Gastroesophageal sphincter (tissue), 4 donors: ENCODE measurements at regions not wholly inside any gene's neighbourhood (a gene's known extent, or its start where the extent isn't known, plus 50 kb on each side); places are given as distances from the start of the nearest gene placed in this dataset.

Experiments
- ATAC-seq: fragments of 150-250 bp; one replicate; pipeline ENCODE4 v1.9.1; 2016; ENCODE audit warnings: mild to moderate bottlenecking, moderate library complexity
- H3K27ac ChIP-seq, 4 donors: fragments of 200-600 bp; sonication (generic) in 3 of 4; 1 replicate in 3 of 4; 2 replicates in 1 of 4; pipeline ENCODE4 v1.5.1; 2016 to 2019
- H3K27me3 ChIP-seq: fragments of 200-600 bp; sonication (generic); one replicate; pipeline ENCODE4 v1.5.1; 2019
- H3K36me3 ChIP-seq, 2 donors: fragments of 200-600 bp; sonication (generic); one replicate each; pipeline ENCODE4 v1.5.1; 2019; ENCODE audit warnings: control low read depth in 1 of 2
- H3K4me1 ChIP-seq, 3 donors: fragments of 200-600 bp; sonication (generic); 1 replicate in 2 of 3; 2 replicates in 1 of 3; pipeline ENCODE4 v1.5.1; 2016 to 2019; ENCODE audit warnings: control low read depth in 2 of 3
- H3K4me3 ChIP-seq, 2 donors: fragments of 200-600 bp; sonication (generic); one replicate each; pipeline ENCODE4 v1.5.1; 2019; ENCODE audit warnings: mild to moderate bottlenecking in 1 of 2, moderate library complexity in 1 of 2
- H3K9me3 ChIP-seq, 3 donors: fragments of 200-600 bp; sonication (generic); one replicate each; pipeline ENCODE4 v1.5.1; 2017 to 2019; ENCODE audit warnings: control low read depth in 2 of 3
- EP300 ChIP-seq: sonication (generic); formaldehyde crosslinking; IDR thresholded peaks from one replicate; pipeline ENCODE4 v1.6.1; 2017; ENCODE audit warnings: antibody characterized with exemption, mild to moderate bottlenecking
- POLR2A ChIP-seq, 2 donors: fragments of 450-650 bp; IDR thresholded peaks; one replicate each; pipeline ENCODE4 v1.6.1; 2017; ENCODE audit warnings: antibody characterized with exemption in 2 of 2, mild to moderate bottlenecking in 2 of 2, moderate library complexity in 1 of 2
- POLR2AphosphoS5 ChIP-seq: sonication (generic); formaldehyde crosslinking; IDR thresholded peaks from one replicate; pipeline ENCODE4 v1.6.1; 2017; ENCODE audit warnings: antibody characterized with exemption
- WGBS, 2 donors: methylation state at CpG; one replicate each; pipeline ENCODE4 v1.1.5; 2018; ENCODE audit warnings: low coverage in 1 of 2; 5-methylcytosine and 5-hydroxymethylcytosine counted together
- TF ChIP-seq, protein P1 (sequence below), 4 experiments: fragments of 200-600 bp in 2 of 4; fragments of 450-650 bp in 2 of 4; sonication (generic) in 1 of 4; IDR thresholded peaks; one replicate each; pipeline ENCODE4 v1.5.1; 2017 to 2019; ENCODE audit warnings: antibody characterized with exemption in 4 of 4, mild to moderate bottlenecking in 2 of 4, moderate library complexity in 2 of 4

DNA sequence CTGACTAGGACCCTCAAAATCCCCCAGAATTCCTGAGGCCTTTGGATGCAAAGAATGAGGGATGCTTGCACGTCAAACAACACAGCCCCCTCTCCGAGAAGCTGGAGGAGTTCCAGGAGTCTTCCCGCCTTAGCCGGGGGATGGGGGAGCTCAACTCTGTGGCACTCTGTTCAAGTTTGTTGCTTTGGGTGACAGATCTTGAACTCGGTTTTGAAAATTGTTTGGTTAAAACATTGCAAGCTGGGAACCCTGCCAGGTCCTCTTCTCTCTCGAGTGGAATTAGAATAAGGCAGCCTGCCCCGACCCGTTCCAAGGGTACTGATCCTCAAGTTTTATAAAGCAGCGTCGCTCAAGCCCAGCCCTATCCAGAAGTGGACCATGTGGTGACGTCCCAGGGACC is 244.1 kb downstream of the LOXHD1 start:
- no peaks in the 10 kb centered on the region for H3K9me3 ChIP-seq
- 20% methylated on average over 1 of the region's 11 CpGs; no CpG with 5 or more reads in 1 of the 2 donors for WGBS, 2 donors
- H3K36me3 ChIP-seq = no peaks in the 10 kb centered on the region
- ATAC-seq = no peak
- TF ChIP-seq, protein P1, sequence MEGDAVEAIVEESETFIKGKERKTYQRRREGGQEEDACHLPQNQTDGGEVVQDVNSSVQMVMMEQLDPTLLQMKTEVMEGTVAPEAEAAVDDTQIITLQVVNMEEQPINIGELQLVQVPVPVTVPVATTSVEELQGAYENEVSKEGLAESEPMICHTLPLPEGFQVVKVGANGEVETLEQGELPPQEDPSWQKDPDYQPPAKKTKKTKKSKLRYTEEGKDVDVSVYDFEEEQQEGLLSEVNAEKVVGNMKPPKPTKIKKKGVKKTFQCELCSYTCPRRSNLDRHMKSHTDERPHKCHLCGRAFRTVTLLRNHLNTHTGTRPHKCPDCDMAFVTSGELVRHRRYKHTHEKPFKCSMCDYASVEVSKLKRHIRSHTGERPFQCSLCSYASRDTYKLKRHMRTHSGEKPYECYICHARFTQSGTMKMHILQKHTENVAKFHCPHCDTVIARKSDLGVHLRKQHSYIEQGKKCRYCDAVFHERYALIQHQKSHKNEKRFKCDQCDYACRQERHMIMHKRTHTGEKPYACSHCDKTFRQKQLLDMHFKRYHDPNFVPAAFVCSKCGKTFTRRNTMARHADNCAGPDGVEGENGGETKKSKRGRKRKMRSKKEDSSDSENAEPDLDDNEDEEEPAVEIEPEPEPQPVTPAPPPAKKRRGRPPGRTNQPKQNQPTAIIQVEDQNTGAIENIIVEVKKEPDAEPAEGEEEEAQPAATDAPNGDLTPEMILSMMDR (IDR thresholded peaks at IDR 0.05) = no peak
- no peak for TF ChIP-seq POLR2AphosphoS5
- no peak for TF ChIP-seq EP300
- no peak for TF ChIP-seq POLR2A (IDR thresholded peaks at IDR 0.05)
- H3K27ac ChIP-seq = peak overlapping the region; percentile 77 to 86 (median 84)
- H3K4me1 ChIP-seq = peaks cover 4 to 87% (median 13%) of the 10 kb centered on the region in 3 donors
- H3K27me3 ChIP-seq = no peaks in the 10 kb centered on the region
- H3K4me3 ChIP-seq = no peak overlapping the region

DNA sequence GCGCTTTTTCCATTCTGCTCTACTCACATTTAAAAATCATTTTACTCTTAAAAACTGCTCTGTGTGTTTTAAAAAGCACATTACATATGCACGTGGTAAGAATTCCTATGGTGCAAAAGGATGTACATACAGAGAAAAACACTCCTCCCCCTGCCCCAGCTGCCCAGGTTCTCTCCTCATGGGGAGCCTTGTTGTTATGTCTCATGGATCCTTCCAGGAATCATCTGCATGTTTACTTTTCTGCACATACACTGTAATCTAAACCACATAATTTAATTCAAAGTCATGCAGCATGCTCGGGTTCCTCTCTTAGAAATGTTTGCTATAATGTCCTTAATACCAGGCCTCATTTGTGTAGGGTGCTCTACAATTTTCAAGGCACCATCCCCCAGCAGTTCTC is 243.3 kb downstream of the LOXHD1 start:
- WGBS, 2 donors = 50 to 68% methylated on average over 3 of the region's 3 CpGs

DNA sequence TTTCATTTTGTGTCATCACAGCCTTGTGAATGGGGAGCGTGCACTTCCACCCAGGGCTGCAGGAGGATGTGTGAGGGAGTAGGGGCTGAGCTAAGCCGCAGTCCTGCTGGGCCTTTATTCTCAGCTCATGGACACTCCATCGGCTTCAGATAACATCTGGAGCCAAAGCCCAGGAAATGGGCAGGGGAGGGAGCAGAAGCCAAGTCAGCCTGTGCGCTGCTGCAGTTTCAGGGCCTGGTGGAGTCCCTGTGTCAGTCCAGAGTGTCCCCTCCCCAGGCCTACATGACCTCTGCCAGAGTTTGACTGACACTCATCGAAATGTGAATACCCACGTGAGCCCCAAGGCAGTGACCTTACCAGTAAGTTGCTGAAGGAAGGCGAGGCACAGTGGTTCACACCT is 242.2 kb downstream of the LOXHD1 start:
- no peak overlapping the region for H3K4me3 ChIP-seq
- no peaks in the 10 kb centered on the region for H3K27me3 ChIP-seq
- H3K27ac ChIP-seq = no peak overlapping the region
- no peak for TF ChIP-seq POLR2AphosphoS5
- no peak for TF ChIP-seq POLR2A (IDR thresholded peaks at IDR 0.05)
- no peak for TF ChIP-seq EP300
- TF ChIP-seq, protein P1 (IDR thresholded peaks at IDR 0.05) = no peak
- H3K36me3 ChIP-seq = no peaks in the 10 kb centered on the region
- 89% methylated on average over 3 of the region's 7 CpGs; no CpG with 5 or more reads in 1 of the 2 donors for WGBS, 2 donors
- no peaks in the 10 kb centered on the region for H3K9me3 ChIP-seq
- peaks cover 4 to 93% (median 13%) of the 10 kb centered on the region in 3 donors for H3K4me1 ChIP-seq
- ATAC-seq = no peak

More for the DNA sequence above, 243.3 kb downstream of the LOXHD1 start:
- no peak for ATAC-seq
- Histone ChIP-seq H3K27me3 (no peaks in the 10 kb centered on the region), H3K9me3 (no peaks in the 10 kb centered on the region), H3K4me3 (no peak overlapping the region), H3K4me1 (peaks cover 4 to 88% (median 13%) of the 10 kb centered on the region in 3 donors), H3K36me3 (no peaks in the 10 kb centered on the region), H3K27ac (peak overlapping the region in 3 of 4 donors; percentile 77 to 85 (median 83))
- TF ChIP-seq POLR2AphosphoS5 = no peak
- TF ChIP-seq, protein P1 (IDR thresholded peaks at IDR 0.05) = no peak
- TF ChIP-seq POLR2A (IDR thresholded peaks at IDR 0.05) = no peak
- TF ChIP-seq EP300 = no peak

DNA sequence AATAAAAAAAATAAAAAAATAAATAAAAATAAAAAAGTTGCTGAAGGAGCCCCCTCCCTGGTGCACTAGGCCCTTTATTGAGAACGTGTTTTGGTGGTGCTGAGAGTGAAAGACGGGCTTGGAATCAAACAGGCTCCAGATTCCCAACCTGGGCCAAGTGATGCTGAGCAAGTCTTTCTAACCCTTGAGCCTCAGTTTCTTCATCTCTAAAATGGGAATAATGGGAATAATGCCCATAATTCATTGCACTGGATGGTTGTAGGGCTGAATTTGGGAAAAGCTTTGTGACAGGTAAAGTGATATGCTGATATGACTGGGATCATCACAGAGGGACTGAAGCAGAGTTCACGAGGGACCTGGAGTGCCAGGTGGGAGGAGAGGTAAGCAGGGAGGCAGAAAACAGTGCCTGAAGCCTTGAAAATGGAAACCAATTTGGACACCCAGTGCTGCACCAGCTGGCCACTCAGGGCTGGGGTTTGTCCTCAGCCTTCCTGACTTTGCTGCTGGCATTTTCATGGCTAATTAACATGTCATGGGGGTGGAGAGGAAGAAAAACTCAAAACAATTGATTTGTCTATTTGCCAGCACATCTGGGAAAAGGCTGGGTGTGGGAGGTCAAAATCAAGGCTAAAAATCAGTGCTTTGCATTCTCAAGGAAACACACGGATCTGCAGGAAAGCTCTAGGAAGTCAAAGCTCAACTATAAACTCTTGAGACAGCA is 241.3 kb downstream of the LOXHD1 start:
- peaks cover 4 to 85% (median 13%) of the 10 kb centered on the region in 3 donors for H3K4me1 ChIP-seq
- H3K9me3 ChIP-seq = no peaks in the 10 kb centered on the region
- TF ChIP-seq EP300 (no peak), POLR2AphosphoS5 (no peak), POLR2A (IDR thresholded peaks at IDR 0.05) (no peak)
- TF ChIP-seq, protein P1 (IDR thresholded peaks at IDR 0.05) = no peak
- no peak overlapping the region for H3K4me3 ChIP-seq
- no peak for ATAC-seq
- no peak overlapping the region for H3K27ac ChIP-seq
- no peaks in the 10 kb centered on the region for H3K27me3 ChIP-seq
- H3K36me3 ChIP-seq = no peaks in the 10 kb centered on the region
- 44 to 75% methylated on average over 2 to 4 of the region's 4 CpGs for WGBS, 2 donors
